Activated naive CD8-positive, alpha-beta T cell (primary cell): ENCODE measurements at regions not wholly inside any gene's neighbourhood (a gene's known extent, or its start where the extent isn't known, plus 50 kb on each side); places are given as distances from the start of the nearest gene placed in this dataset.

Experiments used
- H3K27ac Mint-ChIP-seq: one replicate; pipeline ENCODE4 v1.8.0; 2021; ENCODE audit warnings: mixed read lengths
- H3K27me3 Mint-ChIP-seq: one replicate; pipeline ENCODE4 v1.8.0; 2021; ENCODE audit warnings: mixed read lengths
- H3K36me3 Mint-ChIP-seq: one replicate; pipeline ENCODE4 v1.8.0; 2021; ENCODE audit warnings: mixed read lengths
- H3K4me1 Mint-ChIP-seq: one replicate; pipeline ENCODE4 v1.8.0; 2021; ENCODE audit warnings: low read depth, mixed read lengths
- H3K4me3 Mint-ChIP-seq: one replicate; pipeline ENCODE4 v1.8.0; 2021; ENCODE audit warnings: mild to moderate bottlenecking, mixed read lengths
- H3K9me3 Mint-ChIP-seq: one replicate; pipeline ENCODE4 v1.8.0; 2021; ENCODE audit warnings: low read depth, mixed read lengths

DNA sequence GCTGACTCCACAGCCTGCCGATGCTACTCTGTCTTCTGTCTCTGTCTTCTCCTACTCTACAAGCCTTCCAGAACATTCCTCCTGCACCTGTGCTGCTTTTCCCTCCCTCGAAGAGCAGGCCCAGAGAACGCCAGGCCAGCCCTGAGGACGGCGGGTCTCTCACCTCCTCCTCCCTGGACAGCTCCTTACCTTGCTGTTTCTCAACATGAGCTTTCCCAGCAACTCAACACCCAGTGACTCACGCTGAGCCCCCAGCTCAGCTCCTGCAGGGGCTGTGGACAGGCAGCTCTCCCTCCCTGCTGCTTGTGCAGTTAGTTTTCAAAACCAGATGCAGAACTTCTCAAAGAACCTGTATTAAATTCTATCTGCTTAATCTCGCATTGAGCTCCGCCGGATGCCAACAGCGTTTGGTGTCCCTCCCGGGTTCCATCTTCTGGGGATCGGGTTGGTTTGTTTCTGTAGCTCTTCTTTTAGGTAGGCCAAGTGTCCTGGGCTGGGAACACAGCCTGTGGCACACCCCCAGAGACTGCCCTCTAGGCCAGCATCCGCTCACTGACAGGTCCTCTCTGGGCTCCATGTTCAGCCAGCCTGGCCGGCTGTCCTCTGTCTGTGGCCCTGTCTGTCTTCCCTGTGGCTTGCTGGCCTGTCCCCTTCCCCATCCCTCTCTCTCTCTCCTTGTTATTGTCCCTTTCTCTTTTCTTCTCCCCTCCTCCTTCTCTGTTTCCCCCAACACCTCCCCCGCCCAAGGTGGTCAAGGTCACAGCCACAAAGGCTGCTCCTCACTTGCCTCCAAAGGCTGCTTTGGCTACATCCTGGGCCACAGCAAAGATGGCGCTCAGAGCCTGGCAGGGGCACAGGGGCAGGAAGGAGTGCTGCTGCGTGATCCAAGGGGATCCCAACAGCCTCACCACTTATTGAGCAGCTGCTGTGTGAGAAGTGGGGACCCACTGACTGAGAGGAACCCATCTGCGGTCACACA lies 391.0 kb downstream of the MATN1 start:
- Mint-ChIP-seq H3K4me1 (no peaks in the 10 kb centered on the region), H3K27me3 (no peaks in the 10 kb centered on the region), H3K36me3 (no peaks in the 10 kb centered on the region), H3K4me3 (no peak overlapping the region), H3K9me3 (no peaks in the 10 kb centered on the region), H3K27ac (no peak overlapping the region)

DNA sequence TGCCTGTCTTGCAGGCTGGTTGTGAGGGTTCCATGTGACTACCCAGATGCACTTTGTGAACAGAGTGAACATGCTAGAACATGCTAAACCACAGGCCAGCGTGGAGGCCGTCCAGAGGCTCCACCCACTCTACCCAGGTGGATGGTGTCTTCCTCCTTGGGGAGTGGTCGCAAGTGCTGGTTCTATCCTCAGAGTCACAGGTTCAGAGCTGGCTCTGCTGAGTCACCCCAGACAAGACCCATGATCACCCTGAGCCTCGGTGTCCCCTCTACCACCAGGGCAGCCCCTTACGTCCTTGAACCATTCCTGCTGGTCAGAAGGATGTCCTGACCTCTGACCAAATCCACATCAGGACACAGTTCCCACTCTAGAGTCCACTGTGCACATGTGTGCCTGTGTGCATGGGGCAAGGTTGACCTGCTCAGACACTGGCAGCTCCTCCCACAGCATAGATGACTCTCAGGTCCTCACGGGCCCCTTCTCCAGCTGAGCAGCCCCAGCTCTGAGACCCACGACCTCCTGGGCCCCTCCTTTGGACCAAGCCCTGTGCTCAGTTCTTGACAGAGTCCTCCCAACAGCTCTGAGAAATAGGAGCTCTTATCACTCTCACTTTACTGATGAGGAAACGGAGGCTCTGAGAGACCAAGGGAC lies 391.8 kb downstream of the MATN1 start:
- Mint-ChIP-seq H3K4me1 (no peaks in the 10 kb centered on the region), H3K27ac (no peak overlapping the region), H3K36me3 (no peaks in the 10 kb centered on the region), H3K4me3 (no peak overlapping the region), H3K9me3 (no peaks in the 10 kb centered on the region), H3K27me3 (no peaks in the 10 kb centered on the region)

DNA sequence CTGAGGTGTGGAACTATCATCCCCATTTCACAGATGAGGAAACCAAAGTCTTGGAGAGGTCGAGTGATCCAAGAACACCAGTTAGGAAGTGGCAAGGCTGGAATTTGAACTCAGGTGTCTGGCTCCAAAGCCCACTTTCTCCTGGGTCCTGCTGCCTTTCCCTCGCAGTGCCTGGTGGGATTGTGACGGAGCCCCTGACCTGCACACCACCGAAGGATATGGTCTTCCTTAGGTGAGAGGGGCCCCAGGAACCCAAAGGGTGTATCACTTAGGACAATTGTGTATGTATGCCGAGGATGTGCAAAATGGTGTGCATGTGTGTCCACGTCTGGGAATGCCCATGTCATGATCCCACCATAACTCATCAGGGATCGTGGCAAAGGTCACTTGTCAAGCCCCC lies 392.7 kb downstream of the MATN1 start:
- no peaks in the 10 kb centered on the region for H3K4me1 Mint-ChIP-seq
- H3K36me3 Mint-ChIP-seq: no peaks in the 10 kb centered on the region
- H3K27me3 Mint-ChIP-seq: no peaks in the 10 kb centered on the region
- no peaks in the 10 kb centered on the region for H3K9me3 Mint-ChIP-seq
- H3K27ac Mint-ChIP-seq: no peak overlapping the region
- no peak overlapping the region for H3K4me3 Mint-ChIP-seq

DNA sequence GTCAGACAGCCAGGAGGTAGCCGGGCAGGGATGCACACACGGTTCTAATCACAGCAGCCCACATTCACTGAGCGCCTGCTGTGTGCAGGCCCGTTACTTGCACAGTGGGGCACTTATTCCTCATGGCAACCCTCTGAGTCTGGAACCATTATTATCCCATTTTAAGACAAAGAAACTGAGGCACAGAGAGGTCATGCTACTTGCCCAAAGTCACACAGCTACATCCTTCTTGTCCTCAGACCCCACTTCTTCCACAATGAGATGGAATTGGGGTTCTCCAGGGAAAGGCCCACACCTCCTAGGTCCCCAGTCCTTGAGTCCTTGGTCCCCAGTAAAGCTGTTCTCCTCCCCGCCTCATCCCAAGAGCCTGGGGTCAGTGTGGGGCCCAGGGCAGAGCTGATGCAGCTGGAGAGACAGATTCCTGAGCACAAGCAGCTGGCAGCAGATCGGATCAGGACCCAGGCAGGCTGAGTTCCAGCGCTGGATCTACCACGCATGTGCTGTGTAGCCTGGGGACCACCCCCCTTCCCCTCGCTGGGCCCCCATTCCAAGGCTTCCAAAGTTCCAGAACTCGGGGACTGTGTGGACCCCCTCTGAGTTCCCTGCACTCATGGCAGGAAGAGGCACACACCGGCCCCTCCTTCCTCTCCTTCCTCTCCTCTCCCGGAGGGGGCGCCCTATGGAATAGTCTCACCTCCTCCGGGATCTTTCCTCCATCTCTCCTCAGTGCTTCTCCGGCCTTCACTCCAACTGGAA lies 393.4 kb downstream of the MATN1 start:
- no peaks in the 10 kb centered on the region for H3K36me3 Mint-ChIP-seq
- no peaks in the 10 kb centered on the region for H3K4me1 Mint-ChIP-seq
- no peak overlapping the region for H3K4me3 Mint-ChIP-seq
- no peaks in the 10 kb centered on the region for H3K9me3 Mint-ChIP-seq
- no peak overlapping the region for H3K27ac Mint-ChIP-seq
- H3K27me3 Mint-ChIP-seq: no peaks in the 10 kb centered on the region

DNA sequence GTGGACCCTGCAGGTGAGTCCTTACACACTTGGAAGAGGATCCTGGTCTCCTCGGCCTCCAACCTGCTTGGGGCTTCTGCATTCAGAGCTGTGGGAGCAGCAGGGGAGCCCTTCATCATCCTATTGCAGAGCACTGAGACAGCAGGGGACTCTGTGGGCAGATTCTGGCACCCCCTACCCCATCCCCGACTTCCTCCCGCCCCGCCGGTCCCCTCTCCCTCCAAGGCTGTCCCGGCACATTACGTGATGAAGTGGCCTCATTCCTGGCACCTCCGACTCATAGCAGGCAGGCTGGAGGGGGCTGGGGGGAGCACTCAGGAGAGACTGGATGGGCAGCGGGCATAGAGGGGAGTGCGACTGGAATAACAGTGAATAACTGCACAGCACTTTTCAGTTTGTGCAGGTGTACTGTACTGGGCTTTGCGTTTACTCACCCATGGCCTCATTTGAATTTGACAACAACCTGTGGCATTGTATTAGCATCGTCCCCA lies 394.1 kb downstream of the MATN1 start:
- Mint-ChIP-seq H3K4me3 (no peak overlapping the region), H3K4me1 (no peaks in the 10 kb centered on the region), H3K36me3 (no peaks in the 10 kb centered on the region), H3K27me3 (no peaks in the 10 kb centered on the region), H3K9me3 (no peaks in the 10 kb centered on the region), H3K27ac (no peak overlapping the region)

DNA sequence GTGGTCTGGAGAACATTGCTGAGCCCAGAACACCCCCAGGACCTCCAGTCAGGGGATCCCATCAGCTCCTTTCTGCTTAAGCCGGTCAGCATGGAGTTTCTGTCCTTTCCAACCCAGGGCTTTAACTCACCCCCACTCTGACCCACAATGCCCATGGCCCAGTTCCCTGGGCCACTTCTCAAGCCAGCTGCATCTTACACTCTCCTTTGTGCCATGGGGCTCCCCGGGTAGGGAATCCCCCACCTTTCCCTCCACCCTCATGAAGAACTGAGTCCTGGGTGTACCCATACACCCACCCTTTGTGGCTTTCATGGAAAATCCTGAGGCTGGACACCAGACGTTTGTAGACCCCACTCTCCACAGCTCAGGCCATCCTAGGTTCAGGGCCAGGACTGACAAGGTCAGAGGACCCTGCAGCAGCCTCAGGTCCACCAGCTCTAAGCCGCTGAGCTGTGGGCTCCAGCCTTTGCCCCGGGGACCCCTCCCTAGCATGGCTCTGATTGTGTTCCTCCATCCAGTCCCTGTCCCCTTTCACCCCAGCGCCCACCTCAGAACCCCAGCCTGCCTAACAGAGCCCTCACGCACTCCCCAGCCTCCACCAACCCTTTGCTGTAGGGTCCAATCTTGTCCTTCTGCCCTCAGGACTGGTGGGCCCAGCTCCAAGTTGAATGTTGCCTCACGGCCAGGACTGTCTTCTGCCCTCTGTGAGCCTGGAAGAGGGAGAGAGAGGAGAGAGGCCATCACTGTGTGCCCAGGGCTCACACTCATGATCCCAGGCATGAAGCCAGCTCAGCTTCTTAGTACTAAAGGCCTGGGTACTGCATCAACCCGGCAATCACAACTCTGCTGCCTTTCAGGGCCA lies 394.8 kb downstream of the MATN1 start:
- H3K27me3 Mint-ChIP-seq: no peaks in the 10 kb centered on the region
- no peaks in the 10 kb centered on the region for H3K36me3 Mint-ChIP-seq
- H3K27ac Mint-ChIP-seq: no peak overlapping the region
- H3K4me1 Mint-ChIP-seq: no peaks in the 10 kb centered on the region
- no peak overlapping the region for H3K4me3 Mint-ChIP-seq
- no peaks in the 10 kb centered on the region for H3K9me3 Mint-ChIP-seq

DNA sequence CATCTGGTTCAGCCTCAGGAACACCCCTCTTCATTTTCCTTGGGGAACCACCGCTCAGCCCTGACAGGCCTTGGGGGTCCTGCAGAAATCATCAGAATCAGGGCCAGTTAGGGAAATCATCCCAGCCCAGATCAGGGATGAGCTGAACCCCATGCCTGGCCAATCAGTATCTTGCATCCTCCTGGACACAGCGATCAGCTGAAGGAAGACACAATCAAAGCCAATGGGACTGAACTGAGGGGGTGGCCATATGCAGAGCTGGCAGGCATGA lies 395.4 kb downstream of the MATN1 start:
- Mint-ChIP-seq H3K9me3 (no peaks in the 10 kb centered on the region), H3K4me3 (no peak overlapping the region), H3K27me3 (peaks cover 2% of the 10 kb centered on the region), H3K4me1 (no peaks in the 10 kb centered on the region), H3K27ac (no peak overlapping the region), H3K36me3 (no peaks in the 10 kb centered on the region)

DNA sequence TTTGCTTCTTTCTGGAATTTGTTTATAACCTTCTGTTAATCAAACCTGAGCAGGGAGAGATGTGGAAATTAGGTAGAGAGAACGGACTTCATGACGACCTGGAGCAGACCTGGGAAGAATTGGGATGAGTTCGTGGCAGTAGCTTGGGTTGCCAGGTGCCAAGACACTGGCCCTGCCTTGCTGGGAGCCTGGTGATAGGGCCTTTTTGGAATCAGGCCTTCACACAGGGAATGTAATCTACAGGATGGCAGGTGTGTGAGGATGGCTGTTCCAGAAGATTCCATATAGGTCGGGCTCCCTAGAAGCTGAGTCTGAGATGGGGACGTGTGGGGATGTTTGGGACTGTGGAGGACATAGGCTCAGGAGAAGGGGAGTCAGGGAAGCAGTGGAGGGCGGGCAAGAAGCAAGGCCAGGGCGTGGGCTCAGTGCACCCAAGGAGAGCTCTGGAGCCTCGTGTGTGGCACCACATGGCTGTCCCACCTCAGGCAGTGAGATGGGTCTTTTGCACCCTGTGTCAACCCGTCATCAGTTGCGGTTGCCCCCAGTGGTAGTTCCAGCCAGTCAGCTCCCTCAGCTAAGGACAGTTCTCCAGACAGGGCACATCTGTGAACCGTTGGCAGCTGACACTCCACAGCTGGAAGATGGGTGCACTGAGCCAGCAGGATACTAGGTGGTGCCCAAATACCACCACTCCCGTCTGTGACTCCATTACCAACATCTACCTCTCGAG lies 395.9 kb downstream of the MATN1 start:
- Mint-ChIP-seq H3K9me3 (no peaks in the 10 kb centered on the region), H3K36me3 (no peaks in the 10 kb centered on the region), H3K4me3 (no peak overlapping the region), H3K27me3 (peaks cover 3% of the 10 kb centered on the region), H3K27ac (no peak overlapping the region), H3K4me1 (no peaks in the 10 kb centered on the region)

DNA sequence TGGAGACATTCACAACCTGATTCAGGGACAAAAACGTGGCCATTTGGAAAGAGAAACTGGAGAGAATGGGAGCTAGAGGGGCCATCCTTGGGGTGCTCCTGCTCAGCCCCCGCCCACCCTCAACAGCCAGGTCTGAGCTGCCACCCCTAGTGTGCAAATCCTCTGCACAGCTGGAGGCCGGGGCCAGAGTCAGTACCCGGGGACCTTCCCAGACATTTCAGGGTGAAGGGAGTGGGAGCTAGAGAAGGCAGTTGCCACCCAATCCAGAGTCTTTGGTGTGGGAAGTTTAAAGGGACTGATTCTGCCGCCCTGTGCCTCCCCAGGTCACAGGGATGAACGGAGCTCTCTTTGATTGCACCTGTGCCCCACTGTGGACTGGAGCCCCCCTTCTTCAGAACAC lies 397.4 kb downstream of the MATN1 start:
- Mint-ChIP-seq H3K27me3 (peaks cover 3% of the 10 kb centered on the region), H3K9me3 (no peaks in the 10 kb centered on the region), H3K36me3 (no peaks in the 10 kb centered on the region), H3K27ac (no peak overlapping the region), H3K4me1 (no peaks in the 10 kb centered on the region), H3K4me3 (no peak overlapping the region)

DNA sequence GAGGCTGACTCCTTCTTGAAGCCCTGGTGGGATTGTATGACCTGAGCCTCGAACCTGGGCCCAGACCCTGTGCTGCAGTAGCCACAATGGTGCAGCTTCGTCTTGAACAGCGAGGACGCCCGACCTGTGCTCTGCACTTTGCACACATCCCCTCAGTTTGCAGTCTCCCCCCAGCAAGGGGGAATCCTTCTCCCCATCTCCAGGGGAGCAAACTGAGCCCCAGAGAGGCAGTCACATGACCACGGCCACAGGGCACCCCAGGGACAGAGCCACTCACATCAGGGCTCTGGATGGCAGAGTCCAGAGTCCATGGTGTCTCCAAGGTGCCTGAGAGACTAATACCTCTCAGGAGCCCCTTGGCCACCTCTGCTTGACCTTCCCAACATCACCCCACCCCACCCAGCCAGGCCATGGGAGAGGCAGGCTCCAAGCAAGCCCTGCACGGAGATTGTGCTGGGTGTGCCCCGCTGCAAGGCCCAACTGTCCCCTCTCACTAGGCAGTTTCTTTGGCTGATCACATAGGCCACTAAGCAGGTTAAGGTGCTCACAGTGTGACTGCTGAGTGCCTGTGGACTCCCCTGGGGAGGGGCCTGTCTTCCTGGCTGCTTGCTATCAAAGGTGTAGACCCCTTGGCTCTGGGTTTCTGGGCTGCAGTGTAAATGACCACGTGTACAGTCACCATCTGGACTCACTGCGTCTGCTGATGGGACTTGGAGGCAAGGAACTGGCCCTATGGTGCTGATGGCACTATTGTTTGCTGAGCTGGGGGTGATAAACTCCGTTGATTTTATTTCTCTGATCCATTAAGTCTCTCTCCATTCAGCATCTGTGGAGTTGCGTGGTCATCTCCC lies 398.1 kb downstream of the MATN1 start:
- Mint-ChIP-seq H3K4me1 (no peaks in the 10 kb centered on the region), H3K36me3 (no peaks in the 10 kb centered on the region), H3K27me3 (peaks cover 3% of the 10 kb centered on the region), H3K27ac (no peak overlapping the region), H3K4me3 (no peak overlapping the region), H3K9me3 (no peaks in the 10 kb centered on the region)

DNA sequence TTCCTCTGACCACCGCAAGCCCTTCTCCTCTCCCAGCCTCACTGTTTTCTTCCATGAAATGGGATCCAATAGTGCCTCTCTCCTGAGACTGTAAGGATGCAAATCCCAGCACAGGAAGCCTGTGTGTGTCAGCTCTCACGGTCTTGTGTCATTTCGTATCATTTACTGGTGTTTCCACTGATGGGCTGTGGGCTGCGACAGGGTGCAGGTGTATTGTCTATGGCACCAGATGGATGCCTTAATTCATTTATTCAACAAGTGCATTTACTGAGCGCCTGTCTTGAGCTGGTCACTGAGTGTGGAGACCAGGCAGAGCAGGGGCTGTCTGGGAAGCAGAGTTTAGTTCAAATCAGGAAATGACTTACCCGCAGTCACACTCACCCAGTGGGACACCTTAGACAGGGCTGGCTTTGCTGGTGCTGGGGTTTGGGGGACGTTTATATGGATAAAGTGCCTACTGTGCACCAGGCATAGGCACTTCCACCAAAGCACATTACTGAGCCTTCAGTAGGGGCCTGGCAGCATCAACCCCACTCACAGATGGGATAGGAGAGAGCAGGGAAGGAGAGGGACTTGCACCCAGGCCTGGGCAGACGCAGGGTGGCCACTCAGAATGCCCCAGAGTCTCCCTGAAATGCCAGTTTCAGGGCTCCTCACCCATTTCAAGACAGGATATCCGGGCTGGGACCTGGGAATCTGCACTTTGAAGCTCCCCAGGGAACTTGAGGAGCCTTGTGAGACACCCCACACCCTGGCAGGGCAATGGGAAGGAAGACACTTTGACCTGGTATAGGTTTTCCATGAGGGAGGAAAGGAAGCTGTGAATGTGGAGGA lies 398.9 kb downstream of the MATN1 start:
- Mint-ChIP-seq H3K4me1 (no peaks in the 10 kb centered on the region), H3K27me3 (peaks cover 3% of the 10 kb centered on the region), H3K9me3 (no peaks in the 10 kb centered on the region), H3K36me3 (no peaks in the 10 kb centered on the region), H3K27ac (no peak overlapping the region), H3K4me3 (no peak overlapping the region)

DNA sequence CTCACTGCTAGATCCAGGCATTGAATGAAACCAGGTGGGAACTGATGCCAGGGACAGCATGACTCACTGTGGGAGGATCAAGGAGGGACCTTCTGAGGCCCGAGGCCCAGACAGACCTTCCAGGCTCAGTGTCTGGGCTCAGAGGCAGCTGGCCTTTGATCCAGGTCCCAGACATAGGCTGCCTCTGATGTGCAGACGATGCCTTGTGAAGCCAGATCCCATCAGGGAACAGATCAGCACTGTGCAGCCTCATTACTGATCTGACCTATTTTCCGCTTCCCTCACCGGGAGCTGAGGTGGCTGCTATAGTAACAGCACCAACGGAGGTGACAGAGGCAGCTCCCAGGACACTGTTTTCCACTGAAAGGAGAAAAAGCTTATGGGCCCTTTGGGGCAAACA lies 399.5 kb downstream of the MATN1 start:
- H3K4me1 Mint-ChIP-seq: no peaks in the 10 kb centered on the region
- H3K36me3 Mint-ChIP-seq: no peaks in the 10 kb centered on the region
- H3K4me3 Mint-ChIP-seq: no peak overlapping the region
- no peak overlapping the region for H3K27ac Mint-ChIP-seq
- peaks cover 3% of the 10 kb centered on the region for H3K27me3 Mint-ChIP-seq
- H3K9me3 Mint-ChIP-seq: no peaks in the 10 kb centered on the region

DNA sequence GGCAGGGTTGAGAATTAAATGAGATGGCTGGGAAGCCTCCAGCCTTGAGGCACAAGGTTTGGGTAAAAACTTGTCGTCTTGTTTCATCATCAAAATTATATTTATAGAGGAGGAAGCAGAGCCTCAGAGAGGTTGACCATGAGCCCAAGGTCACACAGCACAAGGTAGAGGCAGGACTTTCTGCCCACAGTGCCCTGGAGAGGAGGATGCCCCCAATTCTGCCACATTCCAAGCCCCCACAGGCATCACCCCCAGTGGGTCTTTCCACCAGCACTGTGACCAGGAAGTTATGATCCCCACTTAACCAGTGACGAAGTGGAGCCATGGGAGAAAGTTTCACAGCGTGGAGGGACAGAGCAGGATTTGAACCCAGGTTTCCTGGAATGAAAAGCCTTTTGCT lies 400.0 kb downstream of the MATN1 start:
- Mint-ChIP-seq H3K4me3 (no peak overlapping the region), H3K27me3 (peaks cover 3% of the 10 kb centered on the region), H3K27ac (no peak overlapping the region), H3K4me1 (no peaks in the 10 kb centered on the region), H3K9me3 (no peaks in the 10 kb centered on the region), H3K36me3 (no peaks in the 10 kb centered on the region)
